HL-60 (cell line): ENCODE measurements at regions not wholly inside any gene's neighbourhood (a gene's known extent, or its start where the extent isn't known, plus 50 kb on each side); places are given as distances from the start of the nearest gene placed in this dataset.

Experiments
- DNase-seq, 2 experiments: peaks; one replicate each; pipeline ENCODE4 v3.0.0-alpha.2; 2010 to 2020; ENCODE audit warnings: low read depth in 1 of 2, low spot score in 1 of 2
- H3K27ac ChIP-seq: fragments of 250-450 bp; sonication (Bioruptor Pico); replicated peaks from 2 replicates; pipeline ENCODE4 v1.5.1; 2020; ENCODE audit warnings: mild to moderate bottlenecking, moderate library complexity
- H3K27me3 ChIP-seq: fragments of 250-450 bp; sonication (Bioruptor Pico); 2 replicates; pipeline ENCODE4 v1.5.1; 2021; ENCODE audit warnings: mild to moderate bottlenecking, moderate library complexity; ENCODE audit not compliant: insufficient read depth, poor library complexity, severe bottlenecking
- H3K4me3 ChIP-seq: replicated peaks from 2 replicates; pipeline ENCODE4 v1.5.1; 2011; ENCODE audit warnings: mild to moderate bottlenecking, control low read depth, low read length; ENCODE audit not compliant: insufficient read depth
- CTCF ChIP-seq: IDR thresholded peaks from one replicate; pipeline ENCODE4 v1.5.1; 2011; ENCODE audit warnings: low read length, control low read depth, inconsistent platforms; ENCODE audit not compliant: insufficient read depth
- GABPA ChIP-seq: IDR thresholded peaks from 2 replicates; pipeline ENCODE4 v1.6.1; 2012; ENCODE audit warnings: low read depth
- POLR2AphosphoS5 ChIP-seq: IDR thresholded peaks from 2 replicates; pipeline ENCODE4 v1.6.1; 2012; ENCODE audit warnings: low read depth
- SPI1 ChIP-seq: IDR thresholded peaks from 2 replicates; pipeline ENCODE4 v1.6.1; 2012; ENCODE audit warnings: low read depth, mild to moderate bottlenecking, borderline replicate concordance
- TF ChIP-seq, protein P1 (sequence below): IDR thresholded peaks from 2 replicates; pipeline ENCODE4 v1.6.1; 2012; ENCODE audit warnings: low read depth; ENCODE audit not compliant: insufficient replicate concordance

DNA sequence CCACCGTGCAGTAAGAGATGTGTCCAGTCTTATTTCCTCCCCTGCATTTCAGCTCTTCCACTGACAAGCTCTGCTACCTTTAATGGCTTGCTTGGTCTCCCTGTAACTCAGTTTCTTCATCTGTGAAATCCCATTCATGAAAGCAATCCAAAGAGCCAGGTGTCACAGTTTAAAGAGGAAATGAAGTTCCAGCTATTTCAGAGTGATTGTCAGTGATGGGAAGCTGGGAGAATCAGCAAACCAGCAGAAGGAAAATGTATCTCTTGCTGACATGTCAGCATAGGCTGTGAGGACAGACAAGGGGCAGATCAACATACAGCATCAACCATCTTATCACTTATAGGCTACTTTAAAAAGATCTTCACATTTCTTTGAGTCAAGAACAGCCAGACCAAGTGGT lies 445.3 kb downstream of the ADRA2A start:
- no peak overlapping the region for H3K27ac ChIP-seq
- TF ChIP-seq CTCF = no peak
- no peak for TF ChIP-seq GABPA
- TF ChIP-seq SPI1 = no peak
- TF ChIP-seq, protein P1, sequence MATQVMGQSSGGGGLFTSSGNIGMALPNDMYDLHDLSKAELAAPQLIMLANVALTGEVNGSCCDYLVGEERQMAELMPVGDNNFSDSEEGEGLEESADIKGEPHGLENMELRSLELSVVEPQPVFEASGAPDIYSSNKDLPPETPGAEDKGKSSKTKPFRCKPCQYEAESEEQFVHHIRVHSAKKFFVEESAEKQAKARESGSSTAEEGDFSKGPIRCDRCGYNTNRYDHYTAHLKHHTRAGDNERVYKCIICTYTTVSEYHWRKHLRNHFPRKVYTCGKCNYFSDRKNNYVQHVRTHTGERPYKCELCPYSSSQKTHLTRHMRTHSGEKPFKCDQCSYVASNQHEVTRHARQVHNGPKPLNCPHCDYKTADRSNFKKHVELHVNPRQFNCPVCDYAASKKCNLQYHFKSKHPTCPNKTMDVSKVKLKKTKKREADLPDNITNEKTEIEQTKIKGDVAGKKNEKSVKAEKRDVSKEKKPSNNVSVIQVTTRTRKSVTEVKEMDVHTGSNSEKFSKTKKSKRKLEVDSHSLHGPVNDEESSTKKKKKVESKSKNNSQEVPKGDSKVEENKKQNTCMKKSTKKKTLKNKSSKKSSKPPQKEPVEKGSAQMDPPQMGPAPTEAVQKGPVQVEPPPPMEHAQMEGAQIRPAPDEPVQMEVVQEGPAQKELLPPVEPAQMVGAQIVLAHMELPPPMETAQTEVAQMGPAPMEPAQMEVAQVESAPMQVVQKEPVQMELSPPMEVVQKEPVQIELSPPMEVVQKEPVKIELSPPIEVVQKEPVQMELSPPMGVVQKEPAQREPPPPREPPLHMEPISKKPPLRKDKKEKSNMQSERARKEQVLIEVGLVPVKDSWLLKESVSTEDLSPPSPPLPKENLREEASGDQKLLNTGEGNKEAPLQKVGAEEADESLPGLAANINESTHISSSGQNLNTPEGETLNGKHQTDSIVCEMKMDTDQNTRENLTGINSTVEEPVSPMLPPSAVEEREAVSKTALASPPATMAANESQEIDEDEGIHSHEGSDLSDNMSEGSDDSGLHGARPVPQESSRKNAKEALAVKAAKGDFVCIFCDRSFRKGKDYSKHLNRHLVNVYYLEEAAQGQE = no peak
- TF ChIP-seq POLR2AphosphoS5 = no peak
- no peak overlapping the region for H3K4me3 ChIP-seq
- peaks cover 2% of the 10 kb centered on the region for H3K27me3 ChIP-seq
- no peak for DNase-seq

GRCh38 chr10:111522551-111522950 lies 445.7 kb downstream of the ADRA2A start:
- Histone ChIP-seq H3K27ac (no peak overlapping the region), H3K27me3 (peaks cover 2% of the 10 kb centered on the region), H3K4me3 (no peak overlapping the region)
- TF ChIP-seq GABPA = no peak
- no peak for TF ChIP-seq SPI1
- TF ChIP-seq POLR2AphosphoS5 = no peak
- no peak for TF ChIP-seq CTCF
- TF ChIP-seq, protein P1 = no peak
- no peak for DNase-seq

DNA sequence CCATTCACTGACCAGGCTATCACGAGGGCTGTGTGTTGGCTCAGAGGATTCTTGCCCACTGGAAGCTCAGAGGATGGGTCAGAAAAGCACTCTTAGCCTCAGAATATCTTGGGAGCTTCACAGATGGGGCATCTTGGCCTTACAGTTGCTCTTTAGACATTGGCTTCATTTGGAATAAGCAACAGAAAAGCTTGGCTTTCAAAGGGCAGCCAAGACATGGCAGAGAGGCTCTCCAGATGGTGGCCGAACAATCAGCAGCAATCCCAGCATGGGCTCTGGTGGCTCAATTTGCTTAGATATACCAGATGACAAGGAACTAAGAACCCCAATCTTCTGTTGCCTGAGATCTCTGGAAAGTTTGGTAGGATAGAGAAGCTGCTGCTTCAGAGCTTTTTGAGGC lies 446.2 kb downstream of the ADRA2A start:
- Histone ChIP-seq H3K27me3 (peaks cover 2% of the 10 kb centered on the region), H3K27ac (no peak overlapping the region), H3K4me3 (no peak overlapping the region)
- TF ChIP-seq SPI1 (no peak), POLR2AphosphoS5 (no peak), CTCF (no peak), GABPA (no peak)
- TF ChIP-seq, protein P1 = no peak
- no peak for DNase-seq
